ENCODE measurements at regions not wholly inside any gene's neighbourhood (a gene's known extent, or its start where the extent isn't known, plus 50 kb on each side); places are given as distances from the start of the nearest gene placed in this dataset.

- TF ChIP-seq CTCF (IDR thresholded peaks at IDR 0.05; ENCODE audit: low read depth, low read length, missing control alignments) = no peak
- in situ Hi-C loops (cut with HindIII; ENCODE audit: low sequenced_read_pairs) = no loop called here
- no peak for DNase-seq (ENCODE audit: low read depth)
- no peak overlapping the region for H3K4me3 ChIP-seq (ENCODE audit: low read depth, low read length)
These were observed 219.3 kb upstream of the TMCO5A start for GRCh38 chr15:37715101-37715500.

GRCh38 chr15:37720267-37720666, 214.2 kb upstream of the TMCO5A start:
- TF ChIP-seq CTCF (IDR thresholded peaks at IDR 0.05; ENCODE audit: low read depth, low read length, missing control alignments) = no peak
- in situ Hi-C loops (cut with HindIII; ENCODE audit: low sequenced_read_pairs) = no loop called here
- no peak overlapping the region for H3K4me3 ChIP-seq (ENCODE audit: low read depth, low read length)
- DNase-seq (ENCODE audit: low read depth) = no peak

GRCh38 chr15:37731146-37731746, 203.2 kb upstream of the TMCO5A start:
- in situ Hi-C loops (cut with HindIII; ENCODE audit: low sequenced_read_pairs) = no loop called here
- no peak for TF ChIP-seq CTCF (IDR thresholded peaks at IDR 0.05; ENCODE audit: low read depth, low read length, missing control alignments)
- no peak for DNase-seq (ENCODE audit: low read depth)
- no peak overlapping the region for H3K4me3 ChIP-seq (ENCODE audit: low read depth, low read length)

- DNase-seq (ENCODE audit: low read depth) = no peak
- in situ Hi-C loops (cut with HindIII; ENCODE audit: low sequenced_read_pairs) = no loop called here
- no peak overlapping the region for H3K4me3 ChIP-seq (ENCODE audit: low read depth, low read length)
- TF ChIP-seq CTCF (IDR thresholded peaks at IDR 0.05; ENCODE audit: low read depth, low read length, missing control alignments) = no peak
These were observed 200.8 kb upstream of the TMCO5A start for GRCh38 chr15:37733628-37734027.

- in situ Hi-C loops (cut with HindIII; ENCODE audit: low sequenced_read_pairs) = no loop called here
- TF ChIP-seq CTCF (IDR thresholded peaks at IDR 0.05; ENCODE audit: low read depth, low read length, missing control alignments) = no peak
- DNase-seq (ENCODE audit: low read depth) = no peak
- no peak overlapping the region for H3K4me3 ChIP-seq (ENCODE audit: low read depth, low read length)
These were observed 193.8 kb upstream of the TMCO5A start for GRCh38 chr15:37740623-37741141.

- H3K4me3 ChIP-seq (ENCODE audit: low read depth, low read length) = no peak overlapping the region
- in situ Hi-C loops (cut with HindIII; ENCODE audit: low sequenced_read_pairs) = no loop called here
- TF ChIP-seq CTCF (IDR thresholded peaks at IDR 0.05; ENCODE audit: low read depth, low read length, missing control alignments) = no peak
- no peak for DNase-seq (ENCODE audit: low read depth)
These were observed 190.6 kb upstream of the TMCO5A start for GRCh38 chr15:37743826-37744225.
